Right lung (tissue), 2 donors: ENCODE measurements at regions not wholly inside any gene's neighbourhood (a gene's known extent, or its start where the extent isn't known, plus 50 kb on each side); places are given as distances from the start of the nearest gene placed in this dataset.
A peak's percentile ranks its signal among the peaks of the same experiment; 100 is the strongest.

Experiments
- DNase-seq, 2 donors: peaks; one replicate each; pipeline ENCODE4 v3.0.0-alpha.2; 2013

DNA sequence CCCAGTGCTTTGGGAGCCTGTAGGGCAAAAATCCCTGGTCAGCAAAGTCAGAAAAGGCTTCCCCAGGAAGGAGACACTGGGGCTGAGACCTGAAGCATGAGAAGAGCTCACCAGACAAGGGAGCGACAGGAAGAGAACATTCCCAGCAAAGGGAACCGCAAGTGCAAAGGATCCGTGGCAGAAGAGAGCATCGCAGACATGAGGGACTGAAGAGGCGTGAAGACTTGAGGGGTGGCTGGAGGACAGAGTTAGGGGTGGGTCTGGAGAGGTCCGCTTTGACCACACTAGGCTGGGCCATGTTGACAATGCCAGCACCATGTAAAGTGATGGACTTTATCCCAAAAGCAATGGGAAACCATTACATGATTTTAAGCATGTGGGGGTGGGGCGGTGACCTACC, 128.1 kb upstream of the IRX3 start:
- no peak for DNase-seq

DNA sequence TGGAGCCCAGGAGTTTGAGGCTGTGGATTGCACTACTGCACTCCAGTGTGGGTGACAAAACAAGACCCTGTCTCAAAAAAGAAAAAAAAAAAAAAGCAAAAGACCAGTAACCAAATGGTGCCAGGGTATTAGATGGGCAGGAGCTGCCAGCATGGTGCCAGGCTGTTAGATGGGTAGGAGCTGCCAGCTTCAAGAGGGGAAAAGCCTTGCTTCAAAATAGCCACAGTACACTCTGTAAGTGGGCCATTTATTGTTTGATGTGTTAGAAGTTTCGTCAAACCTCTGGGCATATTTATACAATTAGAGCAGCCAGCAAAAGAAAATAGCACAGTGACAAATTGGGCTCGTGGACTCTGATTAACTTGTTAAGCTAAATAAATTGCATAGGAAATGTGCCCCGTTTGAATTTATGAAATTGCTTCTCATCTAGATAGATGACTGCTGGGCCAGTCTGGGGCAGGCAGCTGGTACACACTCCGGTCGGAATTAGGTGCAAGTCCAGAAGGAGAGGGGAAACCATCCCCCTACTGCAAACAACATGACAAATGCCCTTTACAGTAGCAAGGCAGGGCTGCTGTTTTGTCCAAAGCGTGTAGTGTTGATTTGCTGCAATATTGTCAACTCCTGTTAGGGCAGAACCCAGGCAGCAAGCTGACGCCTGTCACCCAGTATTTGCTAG, 126.3 kb upstream of the IRX3 start:
- DNase-seq: no peak

GRCh38 chr16:54412037-54412436, 125.5 kb upstream of the IRX3 start:
- no peak for DNase-seq

- no peak for DNase-seq
Observed at GRCh38 chr16:54411544-54411943, 125.0 kb upstream of the IRX3 start.

DNA sequence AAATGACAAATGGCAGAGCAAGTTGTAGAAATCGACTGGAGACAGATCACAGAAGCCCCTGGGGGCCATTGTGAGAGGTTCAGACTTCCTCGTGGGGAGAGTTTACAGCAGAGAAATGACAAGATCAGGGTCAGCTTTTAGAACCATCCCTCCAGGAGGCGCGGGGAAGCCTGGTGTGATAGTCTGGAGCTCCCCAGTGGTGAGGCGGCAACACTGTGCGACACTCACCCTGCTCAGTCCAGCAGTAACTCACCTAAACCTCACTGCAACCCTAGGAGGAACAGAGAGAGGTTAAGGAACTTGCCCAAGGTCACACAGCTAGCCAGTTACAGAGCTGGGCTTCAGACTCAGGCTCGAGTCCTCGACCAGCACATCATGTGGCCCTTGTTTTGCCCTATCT, 123.4 kb upstream of the IRX3 start:
- DNase-seq: no peak

GRCh38 chr16:54407596-54407995, 121.0 kb upstream of the IRX3 start:
- DNase-seq: peak; percentile 28 to 32

GRCh38 chr16:54405478-54405877, 118.9 kb upstream of the IRX3 start:
- DNase-seq: no peak

DNA sequence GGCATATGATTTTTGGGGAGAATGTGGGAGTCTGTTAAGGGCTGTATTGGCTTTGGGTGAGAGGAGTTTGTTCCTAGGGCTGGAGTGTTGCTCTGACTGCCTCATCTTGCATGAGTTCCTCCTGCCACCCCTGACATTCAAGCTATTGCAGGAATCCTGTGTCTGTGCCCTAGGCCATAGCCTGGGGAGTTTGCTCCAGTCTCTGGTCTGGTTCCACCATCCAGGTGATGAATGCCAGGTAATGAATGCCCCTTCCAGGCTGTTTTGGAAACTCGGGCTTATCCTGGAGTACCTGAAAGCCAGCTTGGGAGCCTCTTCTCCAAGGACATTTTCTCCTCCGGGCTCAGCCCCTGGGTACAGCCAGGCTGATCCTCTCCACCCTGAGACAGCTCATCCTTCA, 117.0 kb upstream of the IRX3 start:
- DNase-seq: no peak

DNA sequence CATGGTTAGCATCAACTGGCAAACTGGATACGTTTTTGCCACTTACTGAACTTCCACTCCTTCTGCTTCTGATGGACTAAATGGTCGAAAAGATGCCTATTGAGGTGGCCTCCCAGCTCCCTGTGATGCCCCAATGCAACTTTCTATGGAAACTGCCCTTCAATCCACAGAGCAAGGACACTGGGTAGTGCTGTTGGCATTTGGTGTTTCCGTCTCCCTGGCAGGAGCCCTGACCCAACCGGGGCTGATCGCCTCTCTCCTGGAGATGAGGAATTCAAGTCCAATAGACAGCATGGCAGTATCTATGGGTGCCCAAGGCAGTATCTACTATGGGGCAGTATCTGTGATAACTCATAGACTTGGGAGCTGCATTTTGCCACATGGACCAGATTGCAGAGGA, 116.3 kb upstream of the IRX3 start:
- DNase-seq: no peak

GRCh38 chr16:54402270-54402669, 115.7 kb upstream of the IRX3 start:
- DNase-seq: no peak

DNA sequence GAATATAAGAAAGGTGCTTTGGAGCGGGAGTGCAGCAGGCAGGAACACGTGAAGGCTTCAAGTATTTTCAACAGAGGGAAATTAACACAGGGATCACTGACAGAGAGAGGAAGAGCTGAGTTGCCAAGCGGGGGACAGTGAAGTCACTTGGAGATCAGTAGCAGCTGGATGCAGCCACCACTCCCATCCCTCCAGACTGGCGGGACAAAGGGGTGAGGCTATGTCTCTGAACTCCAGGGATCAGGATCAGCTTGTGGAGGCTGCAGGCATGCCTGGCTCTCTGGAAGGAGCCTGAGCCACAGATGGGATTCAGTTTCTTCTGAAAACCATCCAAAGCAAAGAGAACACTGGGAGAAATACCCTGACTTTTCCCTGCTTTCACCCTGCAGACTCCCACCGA, 113.7 kb upstream of the IRX3 start:
- no peak for DNase-seq

DNA sequence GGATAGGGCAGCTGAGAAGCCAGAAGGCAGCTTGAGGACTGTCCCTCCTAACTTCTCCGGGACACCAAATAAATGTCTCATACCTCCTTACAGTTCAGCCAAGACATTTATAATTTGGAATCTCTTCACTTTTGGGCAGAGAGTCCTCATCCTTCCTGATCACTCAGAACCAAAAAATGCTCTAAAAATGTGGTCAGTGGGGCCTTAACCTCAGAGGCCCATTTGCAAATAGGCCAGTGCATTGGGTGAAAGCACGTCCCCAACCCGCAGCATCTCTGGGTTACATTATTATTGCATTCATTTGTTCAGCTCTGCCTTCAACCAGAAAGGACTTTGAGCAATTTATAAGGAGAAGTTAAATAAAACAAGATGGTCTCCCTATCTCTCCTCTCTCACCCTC, 112.4 kb upstream of the IRX3 start:
- no peak for DNase-seq

DNA sequence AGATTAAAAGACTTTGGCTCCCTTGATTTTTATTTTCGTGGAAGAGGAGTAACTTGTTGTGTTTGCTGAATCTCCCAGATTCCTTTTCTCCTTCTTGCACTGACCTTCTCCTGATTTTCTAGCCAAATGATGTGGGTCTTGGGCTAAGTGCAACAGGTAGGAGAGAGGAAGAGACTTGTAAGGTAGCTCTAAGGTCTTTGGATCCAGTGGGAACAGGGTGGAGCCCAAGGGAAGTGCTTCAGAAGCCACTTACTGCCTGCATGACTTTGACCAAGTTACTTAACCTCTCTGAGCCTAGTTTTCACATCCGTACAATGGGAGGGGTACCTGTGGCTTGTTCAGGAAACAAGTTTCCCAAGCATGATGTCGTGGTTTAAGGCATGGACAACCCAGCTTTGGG, 111.3 kb upstream of the IRX3 start:
- no peak for DNase-seq

DNA sequence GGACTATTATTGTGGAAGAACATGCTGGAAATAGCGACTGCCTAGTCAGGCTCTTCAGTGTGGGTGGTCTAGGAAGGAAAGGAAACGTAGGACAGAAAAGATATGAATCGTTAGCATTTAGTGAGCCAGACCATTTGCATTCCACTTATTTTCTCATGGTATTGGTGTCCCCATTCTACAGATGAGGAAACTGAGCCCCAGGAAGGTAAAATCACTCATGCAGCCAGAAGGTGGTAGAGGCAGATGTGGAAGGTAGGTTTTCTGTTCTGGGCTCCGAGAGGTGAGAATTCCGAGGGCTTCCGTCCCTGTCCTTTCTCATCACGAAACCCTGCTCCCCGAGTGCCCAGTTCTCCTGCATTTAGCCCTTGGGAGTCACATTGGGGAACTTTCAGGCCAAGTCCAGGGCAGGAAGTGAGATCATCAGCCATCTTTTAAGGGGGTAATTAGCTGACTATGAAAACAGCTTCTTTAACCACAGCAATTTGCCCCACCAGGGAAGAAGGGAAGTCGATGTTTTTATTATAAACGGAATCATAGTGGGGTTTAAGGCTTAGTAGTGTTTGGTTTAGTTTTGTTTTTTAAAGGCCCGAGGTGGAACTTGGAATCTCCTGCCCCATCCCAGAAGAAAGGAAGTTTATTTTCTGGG, 110.7 kb upstream of the IRX3 start:
- no peak for DNase-seq

DNA sequence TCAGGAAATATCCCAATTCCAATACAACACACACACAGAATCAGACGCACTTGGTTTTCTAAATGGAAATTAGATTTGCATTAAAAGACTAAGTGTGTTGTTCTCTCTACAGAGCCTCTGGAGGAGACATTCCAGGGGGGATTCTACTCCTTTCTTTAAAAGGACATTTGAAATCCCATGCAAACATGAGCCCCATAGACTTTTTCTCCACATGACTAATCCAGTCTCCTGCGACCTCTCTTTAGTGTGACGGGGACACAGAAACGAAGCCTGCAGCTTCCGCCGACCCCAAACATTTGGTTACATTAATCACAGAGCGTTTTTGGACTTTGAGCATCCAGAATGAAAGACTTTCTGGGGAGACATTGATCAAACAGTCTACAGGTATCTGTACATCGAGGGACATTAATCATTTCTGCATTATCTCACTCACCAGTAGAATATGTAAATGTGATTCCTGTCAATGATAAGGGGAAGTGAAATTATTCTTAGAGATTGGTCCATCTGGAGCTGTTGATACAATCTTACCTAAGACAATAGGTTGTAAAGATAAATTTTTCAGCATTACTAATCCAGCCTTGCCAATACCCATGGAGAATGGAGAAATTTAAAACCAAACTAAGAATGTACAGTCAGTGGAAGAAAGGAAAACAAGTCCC, 103.4 kb upstream of the IRX3 start:
- DNase-seq: no peak

GRCh38 chr16:54385141-54385540, 98.6 kb upstream of the IRX3 start:
- no peak for DNase-seq

DNA sequence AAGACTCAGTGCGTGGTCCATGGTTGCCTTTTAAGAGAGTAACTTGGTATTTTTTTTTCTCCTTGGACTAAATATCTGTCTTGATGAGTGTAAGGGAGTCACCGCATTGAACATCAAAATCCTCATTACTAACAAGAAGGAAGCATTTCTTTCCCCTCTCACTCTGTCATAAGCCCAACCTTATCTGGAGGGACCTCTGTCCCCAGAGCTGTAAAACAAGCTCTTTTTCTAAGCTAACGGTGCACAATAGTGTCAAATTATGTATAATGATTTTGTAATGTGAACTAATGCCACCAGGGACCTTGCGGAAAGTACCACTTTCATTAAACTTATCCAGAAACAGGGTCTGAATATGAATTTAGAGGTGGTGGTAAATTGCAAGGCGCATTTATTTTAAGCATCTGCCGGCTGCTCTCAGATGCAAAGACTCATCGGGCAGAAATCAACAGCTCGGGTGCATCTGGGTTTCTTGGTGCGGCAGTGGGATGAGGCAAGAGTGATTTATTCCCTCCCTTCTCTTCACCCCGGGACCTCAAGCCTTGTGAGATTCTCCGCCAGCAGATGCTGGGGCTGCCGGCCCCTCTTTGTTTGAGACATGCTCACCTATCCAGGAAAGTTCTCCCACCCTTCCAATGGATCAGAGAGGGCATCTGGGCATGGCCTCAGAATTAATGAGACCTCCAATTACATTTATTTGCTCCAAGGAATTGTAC, 95.2 kb upstream of the IRX3 start:
- no peak for DNase-seq

DNA sequence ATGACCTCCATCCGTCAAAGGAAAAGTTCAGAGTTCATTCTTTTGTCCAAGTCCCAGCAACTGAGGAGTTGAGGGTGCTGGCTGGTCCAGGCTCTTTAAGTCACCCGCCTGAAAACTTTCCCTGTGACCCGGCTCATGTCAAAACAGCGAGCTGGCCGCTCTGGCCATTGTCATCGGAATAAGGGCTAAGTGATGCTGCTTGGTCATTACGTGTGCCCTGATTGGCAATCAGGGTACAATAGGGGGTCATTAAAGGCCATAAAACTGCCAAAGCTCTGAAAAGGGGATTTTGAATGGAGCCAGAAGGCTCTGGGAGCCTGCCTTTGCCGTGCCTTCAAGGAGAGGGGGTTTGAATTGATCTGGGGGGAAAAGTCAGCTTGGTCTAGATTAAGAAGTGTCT, 88.5 kb upstream of the IRX3 start:
- DNase-seq: no peak

GRCh38 chr16:54373534-54374520, 87.2 kb upstream of the IRX3 start:
- no peak for DNase-seq

GRCh38 chr16:54370278-54371040, 83.9 kb upstream of the IRX3 start:
- no peak for DNase-seq

DNA sequence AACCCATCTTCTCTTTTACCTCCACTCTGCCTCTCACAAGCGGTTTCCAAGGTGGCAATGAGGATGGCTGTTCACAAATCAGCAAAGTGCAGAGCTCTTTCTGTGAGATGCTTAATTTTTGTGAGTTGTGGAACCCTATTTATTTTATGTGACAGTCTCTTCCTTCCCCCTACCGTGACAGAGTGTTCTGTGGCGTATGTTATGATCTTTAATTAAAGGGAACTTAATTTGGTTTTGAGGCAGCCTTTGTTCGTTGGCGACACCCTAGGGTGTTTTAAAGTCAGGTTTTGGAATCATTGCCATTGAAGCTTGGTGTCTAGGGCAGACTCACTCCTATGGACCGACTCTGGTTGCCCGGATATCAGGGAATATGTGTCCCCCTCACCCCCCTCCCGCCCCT, 83.3 kb upstream of the IRX3 start:
- DNase-seq: no peak
